ENCODE measurements at regions not wholly inside any gene's neighbourhood (a gene's known extent, or its start where the extent isn't known, plus 50 kb on each side); places are given as distances from the start of the nearest gene placed in this dataset.

DNA sequence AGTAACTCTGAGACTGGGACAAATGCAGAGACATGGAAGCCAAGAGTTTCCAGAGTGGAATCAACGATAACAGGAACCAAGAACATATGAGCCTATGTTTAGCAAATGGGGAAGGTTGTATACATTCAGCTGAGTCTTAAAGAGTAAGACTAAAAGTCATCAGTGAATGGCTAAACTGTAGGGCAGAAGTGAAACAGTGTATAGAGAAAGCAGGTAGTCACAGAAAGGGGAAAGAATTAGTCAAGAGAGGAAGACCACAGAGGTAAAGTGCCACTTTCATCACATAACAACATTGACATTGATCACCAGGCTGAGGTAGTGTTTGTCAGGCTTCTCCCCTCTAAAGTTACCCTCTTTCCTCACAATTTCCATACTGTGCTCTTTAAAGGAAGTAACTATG is 306.5 kb upstream of the SPTLC3 start:
- no peak for TF ChIP-seq CTCF (conservative IDR thresholded peaks at IDR 0.05)
- H2BK20ac ChIP-seq (ENCODE audit: low read depth, low read length, poor library complexity, severe bottlenecking): no peak overlapping the region
- no peaks in the 10 kb centered on the region for H3K79me1 ChIP-seq (ENCODE audit: insufficient read depth, low read depth, low read length, poor library complexity, severe bottlenecking)

More for the DNA sequence above, 306.5 kb upstream of the SPTLC3 start:
- no peak overlapping the region for H3K27ac ChIP-seq (ENCODE audit: insufficient read length, low read depth, low read length)
- no peak overlapping the region for H3K9ac ChIP-seq (ENCODE audit: extremely low read depth, insufficient read length, low read length)
- H3K56ac ChIP-seq (ENCODE audit: insufficient read length, low read depth, low read length): no peak overlapping the region
- H4K5ac ChIP-seq (ENCODE audit: insufficient read length, low read depth, low read length): no peak overlapping the region
- Mint-ChIP-seq H3K27me3 (ENCODE audit: low read depth) (no peaks in the 10 kb centered on the region), H3K36me3 (ENCODE audit: insufficient read depth in 1 of 3, low read depth in 3 of 3) (no peaks in the 10 kb centered on the region; a peak in 1 of 7 replicates), H3K27ac (no peak overlapping the region), H3K4me1 (peaks cover 10 to 13% of the 10 kb centered on the region in 2 experiments), H3K9me3 (no peaks in the 10 kb centered on the region), H3K4me3 (no peak overlapping the region)
- no peaks in the 10 kb centered on the region for H3K27me3 ChIP-seq (ENCODE audit: insufficient read depth, low read length)
- no peak overlapping the region for H3K14ac ChIP-seq (ENCODE audit: insufficient read depth, low read length)
- H3K4me1 ChIP-seq (ENCODE audit: insufficient read depth, low read length): peaks cover 9% of the 10 kb centered on the region
- H2BK120ac ChIP-seq (ENCODE audit: low read depth, low read length, poor library complexity, severe bottlenecking): no peak overlapping the region
- no peak overlapping the region for H2AFZ ChIP-seq (ENCODE audit: low read length)
- H2BK5ac ChIP-seq (ENCODE audit: insufficient read length, low read length): no peak overlapping the region
- no peak overlapping the region for H3K23ac ChIP-seq (ENCODE audit: insufficient read length, low read depth, low read length)
- no peaks in the 10 kb centered on the region for H3K23me2 ChIP-seq (ENCODE audit: insufficient read length, low read depth, low read length, poor library complexity, severe bottlenecking)
- no peaks in the 10 kb centered on the region for H3K9me3 ChIP-seq (ENCODE audit: control insufficient read depth, low read depth, low read length)
- no peak overlapping the region for H2BK12ac ChIP-seq (ENCODE audit: insufficient read length, low read depth, low read length)
- H3K18ac ChIP-seq (ENCODE audit: insufficient read length, low read depth, low read length): no peak overlapping the region
- H3K4ac ChIP-seq (ENCODE audit: low read depth, low read length): no peak overlapping the region
- no peak overlapping the region for H3K4me2 ChIP-seq (ENCODE audit: insufficient read depth, insufficient read length, low read length)
- H4K8ac ChIP-seq (replicated peaks; ENCODE audit: insufficient read length, low read depth, low read length): no peak overlapping the region
- no peak overlapping the region for H3T11ph ChIP-seq (ENCODE audit: low read length)
- H2BK15ac ChIP-seq (ENCODE audit: low read depth, low read length): no peak overlapping the region
- DNase-seq: no peak
- H3K79me2 ChIP-seq (ENCODE audit: insufficient read depth, low read length): no peaks in the 10 kb centered on the region
- no CpG with 5 or more reads among the region's 1 CpG for WGBS (ENCODE audit: extremely low coverage, insufficient read length, low lambda C conversion rate)
- H2AK5ac ChIP-seq (ENCODE audit: insufficient read length, low read length): no peak overlapping the region
- H4K20me1 ChIP-seq (ENCODE audit: control insufficient read depth, insufficient read depth, insufficient read length): no peaks in the 10 kb centered on the region
- H4K91ac ChIP-seq (ENCODE audit: insufficient read length, low read depth, low read length): no peak overlapping the region
